Inferior parietal cortex (tissue), 1 donor: ENCODE measurements at regions not wholly inside any gene's neighbourhood (a gene's known extent, or its start where the extent isn't known, plus 50 kb on each side); places are given as distances from the start of the nearest gene placed in this dataset.

Experiments
- DNase-seq: peaks from one replicate; pipeline ENCODE4 v3.0.0-alpha.2; 2016; ENCODE audit errors: extremely low spot score

GRCh38 chr1:81097860-81098259 lies 702.9 kb upstream of the ADGRL2 start:
- no peak for DNase-seq

DNA sequence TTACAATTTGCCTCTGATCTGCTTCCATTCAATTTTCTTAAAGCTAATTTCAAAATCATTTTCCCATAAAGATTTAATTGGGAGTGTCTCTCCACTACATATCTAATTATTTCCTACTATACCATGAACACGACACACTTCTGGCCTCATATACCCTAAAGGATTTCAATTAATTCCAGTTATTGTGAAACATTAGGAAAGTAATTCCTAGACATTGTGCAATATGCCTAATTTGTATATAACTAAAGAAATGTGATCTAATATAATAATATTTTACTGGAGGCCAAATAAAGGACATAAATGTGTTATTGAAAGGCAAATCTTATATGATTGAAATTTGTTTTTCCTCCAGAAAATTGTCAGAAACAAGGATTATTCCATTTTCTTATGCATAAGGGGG lies 727.2 kb upstream of the ADGRL2 start:
- DNase-seq, result no peak

GRCh38 chr1:81071969-81072753 lies 728.6 kb upstream of the ADGRL2 start:
- DNase-seq, result no peak

GRCh38 chr1:81071072-81071858 lies 729.5 kb upstream of the ADGRL2 start:
- no peak for DNase-seq

- no peak for DNase-seq
Measured at GRCh38 chr1:81069856-81070255, 730.9 kb upstream of the ADGRL2 start.

DNA sequence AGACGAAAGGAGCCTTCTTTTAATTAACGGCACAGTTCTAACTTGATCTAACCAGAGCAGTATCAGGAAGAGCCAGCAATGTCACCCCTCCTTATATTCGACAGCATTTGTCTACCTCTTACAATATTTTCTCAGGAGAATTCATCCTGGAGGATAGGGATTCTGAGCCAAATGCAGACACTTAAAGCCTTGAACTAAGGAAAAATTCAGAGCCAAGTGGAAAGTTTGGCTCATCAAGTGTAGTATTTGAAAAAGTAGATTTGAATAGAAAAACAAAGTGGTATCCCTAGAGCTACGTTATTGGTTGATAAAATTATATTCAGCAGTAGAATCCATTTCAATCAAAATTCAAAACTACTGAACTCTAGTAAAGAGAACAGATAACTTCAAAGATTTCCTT lies 732.0 kb upstream of the ADGRL2 start:
- no peak for DNase-seq

GRCh38 chr1:81053826-81054225 lies 746.9 kb upstream of the ADGRL2 start:
- no peak for DNase-seq

DNA sequence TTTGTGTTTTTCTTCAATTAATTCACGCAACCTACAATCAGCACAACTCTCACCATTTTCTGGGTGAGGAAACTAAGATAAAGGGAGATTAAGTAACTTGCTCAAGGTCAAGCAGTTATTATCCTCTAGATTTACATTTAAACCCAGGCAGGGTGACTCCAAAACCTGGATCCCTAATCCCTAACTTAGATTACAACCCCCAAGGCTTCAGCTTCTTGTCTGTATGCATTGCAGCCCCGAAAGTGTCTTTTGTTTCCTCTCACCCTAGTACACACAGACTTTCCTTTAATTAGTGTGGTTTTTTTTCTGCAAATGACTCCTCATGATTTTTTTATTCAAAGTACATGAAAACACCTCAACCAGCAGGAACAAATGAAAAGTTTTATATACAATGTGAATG lies 748.6 kb upstream of the ADGRL2 start:
- no peak for DNase-seq

DNA sequence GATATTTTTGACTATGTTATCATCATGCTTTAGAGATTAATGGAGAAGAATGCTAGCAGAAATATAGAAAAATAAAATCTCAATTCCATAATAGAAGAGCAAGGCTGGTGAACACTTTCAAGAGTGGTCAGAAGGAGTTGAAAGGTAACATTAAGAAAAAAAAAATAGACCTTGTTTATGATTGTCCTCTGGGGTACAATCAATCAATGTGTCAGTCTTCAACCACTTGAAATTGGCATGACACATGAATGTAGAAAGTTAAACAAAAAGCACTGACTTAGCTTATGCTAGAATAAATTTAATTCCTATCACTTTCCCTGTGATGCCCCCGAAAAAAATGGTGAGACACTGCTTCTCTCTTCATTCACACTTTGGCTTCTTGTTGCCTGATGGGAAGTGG lies 750.3 kb upstream of the ADGRL2 start:
- no peak for DNase-seq

DNA sequence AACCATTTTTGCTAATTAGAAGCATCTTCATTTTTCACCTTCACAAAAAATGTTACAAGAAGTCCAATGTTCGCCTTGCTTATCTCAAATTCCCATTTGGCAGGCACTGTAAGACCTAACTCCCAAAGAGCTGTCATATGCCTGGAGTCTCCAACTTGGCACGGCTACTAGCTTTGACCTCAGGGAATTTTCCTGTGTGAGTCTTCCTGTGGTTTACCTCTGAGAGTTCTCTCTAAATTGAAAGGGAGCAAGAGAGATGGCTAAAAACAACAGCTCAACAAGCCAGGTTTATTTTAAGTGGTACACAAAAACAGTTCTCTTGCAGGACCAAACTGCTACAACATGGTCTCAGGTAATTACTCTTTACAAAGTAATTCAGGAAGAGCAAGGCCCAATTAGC lies 756.0 kb upstream of the ADGRL2 start:
- DNase-seq, result no peak

GRCh38 chr1:81042225-81042624 lies 758.5 kb upstream of the ADGRL2 start:
- DNase-seq, result no peak

DNA sequence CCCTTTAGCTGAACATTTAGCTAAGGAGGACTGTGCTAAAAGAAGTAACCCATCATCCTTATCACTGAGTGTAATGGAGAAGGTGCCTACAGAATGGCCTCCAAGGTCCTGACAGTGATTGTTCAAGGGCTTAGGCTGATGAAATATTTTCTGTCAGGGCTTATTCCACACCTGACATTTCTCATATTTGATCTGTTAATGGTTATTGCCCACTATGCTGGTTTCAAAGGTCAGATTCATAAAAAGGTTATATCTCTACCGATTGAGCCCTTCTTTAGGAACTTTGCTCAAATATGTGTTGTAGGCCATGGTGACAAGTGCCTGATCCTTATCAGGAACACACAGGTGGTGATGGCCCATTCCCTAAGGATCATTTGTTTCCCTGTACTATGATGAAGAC lies 766.4 kb upstream of the ADGRL2 start:
- DNase-seq, result no peak

DNA sequence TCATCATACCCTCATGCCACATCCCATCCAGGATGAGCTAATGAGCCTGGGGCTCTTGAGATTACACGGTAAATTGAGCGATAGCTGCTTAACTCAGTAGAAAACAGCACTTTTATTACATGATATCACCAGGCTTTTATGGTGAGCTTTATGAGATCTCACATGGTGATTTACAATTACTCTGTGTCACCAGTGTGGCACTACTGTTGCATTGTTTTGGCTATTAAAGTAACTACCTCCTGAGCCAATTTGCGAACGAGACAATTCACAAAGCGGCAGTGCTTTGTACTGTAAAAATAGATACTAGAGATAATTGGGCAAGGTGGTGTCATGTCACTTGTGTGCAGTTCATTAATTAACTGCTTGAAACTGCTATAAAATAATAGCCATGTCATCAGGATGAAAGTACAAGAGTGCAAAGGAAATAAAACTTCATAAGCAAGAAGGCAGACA lies 767.7 kb upstream of the ADGRL2 start:
- no peak for DNase-seq

- no peak for DNase-seq
Measured at GRCh38 chr1:81032374-81032773, 768.4 kb upstream of the ADGRL2 start.

GRCh38 chr1:81030441-81030840 lies 770.3 kb upstream of the ADGRL2 start:
- no peak for DNase-seq

DNA sequence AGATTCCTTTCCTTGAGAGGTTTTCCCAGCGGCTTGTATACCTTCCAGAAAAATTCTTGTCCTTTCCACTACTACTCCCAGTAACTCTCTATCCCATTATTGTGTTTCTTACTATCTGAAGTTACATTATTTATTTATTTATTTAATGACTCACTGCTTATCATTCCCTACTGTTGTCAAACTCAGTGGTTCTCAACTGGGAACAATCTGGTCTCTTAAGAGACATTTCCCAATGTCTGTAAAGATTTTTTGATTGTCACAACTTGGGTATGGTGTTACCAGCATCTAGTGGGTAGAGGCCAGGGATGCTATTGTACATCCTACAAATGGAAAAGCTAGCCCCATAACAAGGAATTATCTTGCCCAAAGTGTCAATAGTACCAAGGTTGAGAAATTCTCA lies 771.5 kb upstream of the ADGRL2 start:
- DNase-seq, result no peak

DNA sequence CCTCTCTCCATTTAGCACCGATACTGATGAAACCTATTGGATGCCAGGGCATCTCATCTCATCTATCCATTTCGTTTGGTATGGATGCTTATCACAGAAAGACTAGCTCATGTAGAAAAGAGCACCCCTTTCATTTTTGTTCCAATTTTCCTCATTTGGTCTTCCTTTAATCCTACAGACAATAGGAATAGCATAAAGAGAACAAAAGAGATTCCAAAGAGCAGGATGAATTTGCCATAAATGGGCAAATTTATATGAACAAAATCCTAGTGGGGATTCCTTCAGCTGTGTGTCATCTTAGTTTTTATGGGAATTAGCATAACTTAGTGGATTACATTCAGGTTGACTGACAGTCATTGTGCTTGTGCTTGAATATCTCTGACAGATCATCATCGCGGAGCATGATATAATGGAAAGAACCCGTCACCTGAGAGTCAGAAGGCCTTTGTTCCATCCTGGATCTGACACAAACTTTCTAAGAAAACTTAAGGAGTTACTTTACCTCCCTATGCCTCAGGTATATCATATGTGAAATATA lies 777.5 kb upstream of the ADGRL2 start:
- DNase-seq, result no peak

- DNase-seq, result no peak
Measured at GRCh38 chr1:81021134-81021533, 779.6 kb upstream of the ADGRL2 start.

GRCh38 chr1:81020506-81020905 lies 780.2 kb upstream of the ADGRL2 start:
- DNase-seq, result no peak

DNA sequence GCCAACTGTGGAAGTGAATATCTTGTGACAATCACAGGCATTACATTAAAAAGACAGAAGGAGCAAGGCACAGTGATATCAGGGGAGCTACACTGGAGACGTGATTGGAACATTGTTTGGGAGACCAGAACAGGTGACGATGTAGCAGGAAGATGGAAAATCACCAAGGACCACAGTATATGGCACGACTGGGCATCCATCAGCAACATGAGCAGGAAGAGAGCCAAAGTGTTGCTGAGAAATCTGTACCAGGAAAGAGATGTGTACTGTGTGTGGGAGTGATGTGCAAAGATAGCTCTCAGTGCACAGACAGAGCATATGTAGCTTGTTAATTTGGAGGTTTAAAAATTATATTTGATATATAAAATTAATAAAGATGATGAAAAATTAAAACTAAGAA lies 790.6 kb upstream of the ADGRL2 start:
- peak; percentile 17 for DNase-seq

GRCh38 chr1:81008293-81008692 lies 792.4 kb upstream of the ADGRL2 start:
- no peak for DNase-seq

DNA sequence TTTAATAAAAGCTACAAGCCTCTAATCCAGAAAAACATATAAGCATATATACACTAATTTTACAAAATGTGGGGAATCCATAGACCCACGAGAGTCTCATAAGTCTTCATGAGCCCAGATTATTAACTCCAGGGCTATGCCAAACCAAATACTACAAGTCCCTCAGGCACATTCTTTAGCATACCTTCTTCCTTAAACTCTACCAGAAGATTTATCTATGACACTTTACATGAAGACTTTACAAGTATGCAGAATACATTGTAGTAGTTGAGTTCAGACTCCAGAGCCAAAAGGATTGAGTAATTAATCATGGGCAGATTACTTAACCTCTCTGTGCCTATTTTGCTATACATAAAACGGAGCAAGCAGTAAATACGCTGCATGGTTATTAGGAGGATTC lies 793.7 kb upstream of the ADGRL2 start:
- DNase-seq, result no peak

- no peak for DNase-seq
Measured at GRCh38 chr1:81006502-81006901, 794.2 kb upstream of the ADGRL2 start.
